Esophagus (tissue), 2 donors: ENCODE measurements at regions not wholly inside any gene's neighbourhood (a gene's known extent, or its start where the extent isn't known, plus 50 kb on each side); places are given as distances from the start of the nearest gene placed in this dataset.

Source experiments
- H3K27ac ChIP-seq, 2 donors: one replicate each; pipeline ENCODE4 v1.5.1; 2013; ENCODE audit warnings: low read depth in 2 of 2, mild to moderate bottlenecking in 2 of 2, inconsistent platforms in 1 of 2, low read length in 1 of 2, moderate library complexity in 1 of 2
- H3K27me3 ChIP-seq, 2 donors: one replicate each; pipeline ENCODE4 v1.6.1; 2013; ENCODE audit warnings: low read length in 2 of 2, control low read depth in 1 of 2, mild to moderate bottlenecking in 1 of 2; ENCODE audit not compliant: insufficient read depth in 2 of 2, control insufficient read depth in 1 of 2
- H3K36me3 ChIP-seq, 2 donors: one replicate each; pipeline ENCODE4 v1.6.1; 2013; ENCODE audit warnings: low read length in 1 of 2; ENCODE audit not compliant: control insufficient read depth in 2 of 2, insufficient read depth in 2 of 2
- H3K4me1 ChIP-seq, 2 donors: one replicate each; pipeline ENCODE4 v1.6.1; 2013; ENCODE audit warnings: low read length in 1 of 2; ENCODE audit not compliant: control insufficient read depth in 2 of 2, insufficient read depth in 2 of 2
- H3K4me3 ChIP-seq, 2 donors: one replicate each; pipeline ENCODE4 v1.5.1; 2013; ENCODE audit warnings: low read length in 2 of 2, mild to moderate bottlenecking in 2 of 2, low read depth in 1 of 2, moderate library complexity in 1 of 2
- H3K9me3 ChIP-seq, 2 donors: one replicate each; pipeline ENCODE4 v1.6.1; 2013; ENCODE audit warnings: mild to moderate bottlenecking in 2 of 2, low read depth in 1 of 2, low read length in 1 of 2, moderate library complexity in 1 of 2; ENCODE audit not compliant: control insufficient read depth in 2 of 2, insufficient read depth in 1 of 2
- WGBS, 2 donors: extraction: QIAGEN DNeasy Blood & Tissue Kit; methylation state at CpG; one replicate each; pipeline ENCODE4 v1.1.7; 2013; 5-methylcytosine and 5-hydroxymethylcytosine counted together
- donor health status: healthy with polysubstance abuse.
- donor health status: Bipolar disorder and iron deficiency.

DNA sequence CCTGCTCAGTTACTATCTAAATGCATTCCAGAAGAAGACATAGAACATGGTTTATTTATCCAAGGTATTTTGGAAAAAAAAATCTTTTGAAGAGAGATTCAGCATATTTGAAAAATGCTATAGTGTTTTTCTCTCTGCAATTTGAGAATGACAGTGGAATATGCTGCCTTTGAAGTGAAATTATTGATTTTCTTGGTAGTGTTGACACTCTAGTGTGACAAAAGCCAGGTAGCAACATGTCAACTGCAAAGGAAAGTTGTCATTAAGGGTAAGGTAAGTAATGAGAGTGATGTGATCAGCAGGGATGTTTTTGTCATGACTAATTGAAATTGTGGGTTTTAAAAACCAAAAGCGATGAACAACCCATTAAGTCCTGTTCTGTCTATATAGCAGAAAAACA lies 1387.1 kb upstream of the TMEFF2 start:
- H3K4me1 ChIP-seq = no peaks in the 10 kb centered on the region
- WGBS, 2 donors = 89 to 93% methylated on average over 1 of the region's 1 CpG
- H3K4me3 ChIP-seq = no peak overlapping the region

DNA sequence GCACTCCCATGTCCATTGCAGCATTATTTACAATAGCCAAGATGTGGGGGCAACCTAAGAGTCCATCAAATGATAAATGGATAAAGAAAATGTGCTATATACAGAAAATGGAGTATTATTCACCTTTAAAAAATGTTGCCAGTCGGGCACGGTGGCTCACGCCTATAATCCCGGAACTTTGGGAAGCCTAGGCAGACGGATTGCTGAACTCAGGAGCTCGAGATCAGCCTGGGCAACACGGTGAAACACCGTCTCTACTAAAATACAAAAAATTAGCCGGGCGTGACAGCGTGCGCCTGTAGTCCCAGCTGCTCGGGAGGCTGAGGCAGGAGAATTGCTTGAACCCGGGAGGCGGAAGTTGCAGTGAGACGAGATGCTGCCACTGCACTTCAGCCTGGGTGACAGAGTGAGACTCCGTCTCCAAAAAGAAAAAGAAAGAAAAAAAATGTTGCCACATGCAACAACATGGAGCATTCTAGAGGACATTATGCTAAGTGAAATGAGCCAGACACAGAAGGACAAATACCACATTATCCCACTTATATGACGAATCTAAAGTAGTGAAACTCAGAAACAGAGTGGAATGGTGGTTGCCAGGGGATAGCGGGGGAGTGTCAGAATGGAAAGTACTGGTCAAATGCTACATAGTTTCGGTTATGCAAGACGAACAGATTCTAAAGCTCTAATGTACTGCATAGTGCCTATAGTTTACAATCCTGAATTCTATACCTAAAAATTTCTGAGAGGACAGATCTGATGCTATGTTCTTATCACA lies 1385.6 kb upstream of the TMEFF2 start:
- no peak overlapping the region for H3K27ac ChIP-seq
- H3K4me3 ChIP-seq = no peak overlapping the region
- no peaks in the 10 kb centered on the region for H3K27me3 ChIP-seq
- H3K4me1 ChIP-seq = no peaks in the 10 kb centered on the region
- H3K36me3 ChIP-seq = no peaks in the 10 kb centered on the region
- H3K9me3 ChIP-seq = peaks cover 0 to 2% of the 10 kb centered on the region in 2 donors
- WGBS, 2 donors = 91 to 92% methylated on average over 21 of the region's 21 CpGs

More for the DNA sequence above, 1387.1 kb upstream of the TMEFF2 start:
- peaks cover 0 to 2% of the 10 kb centered on the region in 2 donors for H3K9me3 ChIP-seq
- H3K27me3 ChIP-seq = no peaks in the 10 kb centered on the region
- no peak overlapping the region for H3K27ac ChIP-seq
- H3K36me3 ChIP-seq = no peaks in the 10 kb centered on the region

DNA sequence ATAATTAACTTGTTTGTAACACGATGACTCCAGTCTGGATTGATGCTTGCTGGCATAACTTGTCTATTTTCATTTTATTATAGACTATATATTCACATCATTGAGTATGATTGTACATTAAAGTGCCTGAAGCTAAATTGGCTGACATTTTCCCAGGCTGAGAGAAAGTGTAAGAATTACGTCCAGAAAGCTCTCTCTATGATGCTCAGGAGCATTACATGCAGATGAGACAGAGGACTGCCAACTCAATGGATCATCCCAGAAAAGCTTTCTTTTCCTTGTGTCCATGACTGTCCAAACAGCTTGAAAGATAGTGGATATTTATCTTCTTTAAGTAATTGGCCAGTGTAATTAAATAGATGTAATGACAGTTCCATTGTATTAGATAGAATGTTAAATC lies 1372.2 kb upstream of the TMEFF2 start:
- Histone ChIP-seq H3K36me3 (no peaks in the 10 kb centered on the region), H3K27ac (no peak overlapping the region), H3K9me3 (no peaks in the 10 kb centered on the region), H3K4me3 (no peak overlapping the region), H3K4me1 (no peaks in the 10 kb centered on the region), H3K27me3 (no peaks in the 10 kb centered on the region)
- 57 to 66% methylated on average over 2 of the region's 2 CpGs for WGBS, 2 donors

DNA sequence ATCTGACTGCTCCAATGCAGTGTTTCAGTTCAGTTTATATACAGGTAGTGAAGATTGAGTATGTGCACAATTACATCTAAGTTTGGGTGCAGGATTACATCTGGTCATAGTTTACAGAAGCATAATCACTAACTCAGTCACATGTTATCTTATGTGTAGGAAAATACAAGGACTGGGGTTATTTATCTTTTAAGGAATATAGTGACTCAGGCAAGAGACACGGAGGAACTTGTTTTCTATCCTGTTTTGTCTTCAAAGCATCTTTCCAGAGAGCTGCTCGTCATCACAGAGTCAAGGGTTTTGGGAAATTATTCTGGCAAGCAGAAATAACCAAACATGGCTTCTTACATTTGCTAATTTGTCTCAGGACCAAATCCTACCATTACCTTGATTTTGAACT lies 1371.5 kb upstream of the TMEFF2 start:
- no peaks in the 10 kb centered on the region for H3K4me1 ChIP-seq
- no peak overlapping the region for H3K27ac ChIP-seq
- H3K4me3 ChIP-seq = no peak overlapping the region
- no peaks in the 10 kb centered on the region for H3K36me3 ChIP-seq
- H3K27me3 ChIP-seq = no peaks in the 10 kb centered on the region
- H3K9me3 ChIP-seq = no peaks in the 10 kb centered on the region
- WGBS, 2 donors = 37 to 47% methylated on average over 2 of the region's 2 CpGs

DNA sequence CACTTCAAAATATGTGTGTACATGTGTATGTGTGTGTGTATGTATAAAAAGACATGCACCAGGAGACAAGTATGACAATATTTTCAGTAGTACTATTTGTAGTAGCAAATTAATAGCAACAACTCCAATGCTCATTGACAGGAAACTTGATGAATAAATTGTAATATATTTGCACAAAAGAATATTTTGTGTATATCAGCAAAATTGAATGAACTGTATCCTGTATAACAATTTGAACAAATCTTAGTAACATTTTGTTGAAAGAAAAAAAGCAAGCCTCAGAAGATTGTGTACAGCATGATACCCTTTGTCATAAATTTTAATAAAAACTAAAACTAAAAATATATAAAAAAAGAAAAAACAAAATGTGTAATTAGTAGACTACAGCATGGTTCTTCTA lies 1367.3 kb upstream of the TMEFF2 start:
- H3K27ac ChIP-seq = no peak overlapping the region
- no peaks in the 10 kb centered on the region for H3K36me3 ChIP-seq
- no peaks in the 10 kb centered on the region for H3K9me3 ChIP-seq
- H3K27me3 ChIP-seq = no peaks in the 10 kb centered on the region
- no peaks in the 10 kb centered on the region for H3K4me1 ChIP-seq
- H3K4me3 ChIP-seq = no peak overlapping the region

DNA sequence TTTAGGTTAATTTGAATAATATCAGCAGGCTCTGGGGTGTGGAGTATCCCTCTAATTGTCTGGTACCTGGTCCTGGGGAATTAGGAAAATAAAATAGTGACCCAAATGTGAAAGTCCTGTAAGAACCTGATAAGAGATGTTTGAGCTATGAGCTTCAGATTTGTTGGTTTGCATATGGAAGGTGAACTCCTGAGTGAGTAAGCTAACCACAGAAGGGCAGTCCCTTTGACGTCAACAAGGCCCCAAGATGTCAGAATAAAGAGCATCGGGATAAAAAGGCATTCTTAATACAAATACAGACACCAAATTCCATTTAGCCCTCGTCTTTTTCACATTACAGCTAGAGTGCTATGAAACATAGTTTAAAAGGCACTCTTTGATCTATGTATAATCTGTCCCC lies 1366.3 kb upstream of the TMEFF2 start:
- 64% methylated on average over 3 of the region's 3 CpGs for WGBS, 2 donors

DNA sequence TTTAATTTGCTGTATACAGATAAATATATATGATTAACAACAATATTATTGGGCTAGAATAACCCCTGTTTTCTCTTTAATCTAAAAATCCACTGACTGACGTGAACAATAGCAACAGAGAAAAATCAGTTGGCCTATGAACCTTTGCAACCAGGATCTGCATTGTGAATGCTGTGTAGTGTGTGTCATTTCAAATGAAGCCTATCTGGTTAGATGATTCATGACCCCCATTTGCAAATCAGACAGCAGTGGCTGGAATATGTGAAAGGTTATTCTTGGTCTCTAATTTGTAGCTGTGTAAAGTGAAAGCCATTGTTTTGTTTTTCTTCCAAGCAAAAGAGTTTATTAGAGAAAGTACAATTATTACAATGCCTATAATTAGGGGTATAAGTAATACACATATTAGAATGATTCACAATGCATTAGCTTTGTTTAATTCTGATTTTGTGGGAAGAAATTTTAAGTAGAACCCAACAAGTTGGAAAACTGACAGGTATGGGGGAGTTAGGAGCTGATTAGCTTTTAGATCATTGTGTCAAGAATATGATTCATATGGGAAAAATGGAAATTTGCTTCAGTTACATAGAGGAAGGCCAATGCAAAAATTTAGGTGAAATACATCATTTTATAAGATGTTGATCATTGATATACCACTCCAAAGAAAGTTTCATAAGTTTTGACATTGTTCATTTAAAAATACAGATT lies 1362.2 kb upstream of the TMEFF2 start:
- Histone ChIP-seq H3K9me3 (no peaks in the 10 kb centered on the region), H3K4me1 (no peaks in the 10 kb centered on the region), H3K27ac (no peak overlapping the region), H3K4me3 (no peak overlapping the region), H3K36me3 (no peaks in the 10 kb centered on the region), H3K27me3 (no peaks in the 10 kb centered on the region)
- 61 to 68% methylated on average over 1 of the region's 1 CpG for WGBS, 2 donors

More for the DNA sequence above, 1366.3 kb upstream of the TMEFF2 start:
- Histone ChIP-seq H3K9me3 (no peaks in the 10 kb centered on the region), H3K36me3 (no peaks in the 10 kb centered on the region), H3K27ac (no peak overlapping the region), H3K4me1 (no peaks in the 10 kb centered on the region), H3K4me3 (no peak overlapping the region), H3K27me3 (no peaks in the 10 kb centered on the region)

DNA sequence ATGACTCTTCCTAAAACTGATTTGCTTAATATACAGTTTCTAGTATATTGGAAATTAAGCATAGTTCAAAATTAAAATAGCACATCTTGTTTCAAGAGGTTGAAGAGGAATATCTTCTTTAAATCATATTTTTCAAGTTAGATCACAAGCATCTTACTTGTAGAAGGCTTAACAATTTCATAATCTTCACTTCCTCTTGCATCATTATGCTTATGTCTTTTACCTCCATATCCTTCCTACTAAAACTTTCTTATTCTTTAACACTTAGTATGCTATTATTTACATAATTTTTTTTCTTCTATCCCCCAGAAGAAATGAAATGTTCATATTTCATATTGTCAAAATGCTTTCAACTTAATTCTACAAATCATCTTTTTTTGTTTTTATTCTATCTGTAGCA lies 1354.9 kb upstream of the TMEFF2 start:
- no peaks in the 10 kb centered on the region for H3K36me3 ChIP-seq
- no peaks in the 10 kb centered on the region for H3K4me1 ChIP-seq
- H3K9me3 ChIP-seq = no peaks in the 10 kb centered on the region
- no peak overlapping the region for H3K4me3 ChIP-seq
- no peak overlapping the region for H3K27ac ChIP-seq
- H3K27me3 ChIP-seq = no peaks in the 10 kb centered on the region

DNA sequence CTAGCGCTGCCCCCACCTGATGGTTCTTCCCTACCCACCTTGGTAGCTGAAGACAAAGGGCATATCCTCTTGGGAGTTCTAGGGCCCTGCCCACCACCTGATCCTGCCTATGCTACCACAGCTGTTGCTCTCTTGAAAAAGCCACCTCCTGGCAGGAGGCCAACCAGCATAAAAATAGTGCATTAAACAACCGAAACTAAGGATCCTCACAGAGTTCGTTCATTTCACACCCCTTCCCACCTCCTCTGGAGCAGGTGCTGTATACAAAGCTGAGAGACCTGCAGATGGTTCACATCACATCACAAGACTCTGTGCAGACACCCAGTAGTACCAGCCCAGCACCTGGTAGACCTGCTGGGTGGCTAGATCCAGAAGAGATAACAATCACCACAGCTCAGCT lies 1348.0 kb upstream of the TMEFF2 start:
- H3K9me3 ChIP-seq = no peaks in the 10 kb centered on the region
- 66 to 76% methylated on average over 3 of the region's 3 CpGs for WGBS, 2 donors
- no peaks in the 10 kb centered on the region for H3K27me3 ChIP-seq
- no peaks in the 10 kb centered on the region for H3K36me3 ChIP-seq
- H3K27ac ChIP-seq = no peak overlapping the region
- H3K4me1 ChIP-seq = no peaks in the 10 kb centered on the region
- H3K4me3 ChIP-seq = no peak overlapping the region

DNA sequence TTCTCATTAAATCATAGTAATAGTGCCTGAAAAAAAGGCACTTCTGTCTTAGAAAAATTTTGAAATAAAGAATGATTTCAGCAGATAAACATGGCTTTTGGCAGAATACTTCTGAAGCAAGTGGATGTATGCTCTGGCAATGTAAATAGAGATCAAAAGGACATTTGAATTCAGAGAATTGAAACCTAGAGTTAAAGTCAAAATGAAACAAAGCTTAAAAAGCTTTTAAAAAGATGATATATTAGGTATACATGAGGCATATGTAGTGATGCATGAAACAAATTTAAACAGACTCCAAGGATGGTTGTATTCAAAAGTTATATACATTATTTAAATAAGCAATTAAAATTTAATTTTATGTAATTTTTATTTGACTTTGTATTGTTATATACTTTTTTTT lies 1344.5 kb upstream of the TMEFF2 start:
- no peaks in the 10 kb centered on the region for H3K4me1 ChIP-seq

More for the DNA sequence above, 1344.5 kb upstream of the TMEFF2 start:
- H3K9me3 ChIP-seq = no peaks in the 10 kb centered on the region
- H3K27ac ChIP-seq = no peak overlapping the region
- no peaks in the 10 kb centered on the region for H3K27me3 ChIP-seq
- H3K36me3 ChIP-seq = no peaks in the 10 kb centered on the region
- H3K4me3 ChIP-seq = no peak overlapping the region
